Head of caudate nucleus (tissue), 42 donors: ENCODE measurements at regions not wholly inside any gene's neighbourhood (a gene's known extent, or its start where the extent isn't known, plus 50 kb on each side); places are given as distances from the start of the nearest gene placed in this dataset.

Experiments used
- DNase-seq, 42 donors: peaks; one replicate each; pipeline versions ENCODE4 v3.0.0 to v3.0.0-alpha.2; 2020 to 2021; ENCODE audit warnings: mixed read lengths in 7 of 42
- intact Hi-C: fragments of 100-400 bp; cut with DNase I; formaldehyde crosslinking; loops from one replicate; pipeline ENCODE4 v1.15.0; 2022

DNA sequence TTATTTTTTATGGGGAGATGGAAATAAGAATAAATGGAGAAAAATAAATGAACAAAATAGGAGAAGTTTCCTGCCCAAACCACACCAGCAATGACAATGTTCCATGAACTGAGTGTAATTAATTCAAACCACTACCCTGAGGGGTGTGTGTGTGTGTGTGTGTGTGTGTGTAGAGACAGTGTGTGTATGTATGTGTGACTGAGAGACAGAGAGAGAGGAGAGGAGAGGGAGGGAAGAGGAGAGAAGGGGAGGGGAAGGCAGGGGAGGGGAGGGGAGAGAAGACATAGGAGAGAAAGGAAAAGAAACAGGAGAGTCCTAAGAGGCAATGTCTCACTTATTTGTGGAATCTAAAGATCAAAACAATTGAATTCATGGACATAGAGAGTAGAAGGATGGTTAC lies 65.0 kb upstream of the POU2AF1 start:
- no peak for DNase-seq
- intact Hi-C loops, result loop anchor here (2.0 to 10.0 kb wide), 2 partner anchors 163 to 989 kb away; no protein-coding TSS in a partner anchor

DNA sequence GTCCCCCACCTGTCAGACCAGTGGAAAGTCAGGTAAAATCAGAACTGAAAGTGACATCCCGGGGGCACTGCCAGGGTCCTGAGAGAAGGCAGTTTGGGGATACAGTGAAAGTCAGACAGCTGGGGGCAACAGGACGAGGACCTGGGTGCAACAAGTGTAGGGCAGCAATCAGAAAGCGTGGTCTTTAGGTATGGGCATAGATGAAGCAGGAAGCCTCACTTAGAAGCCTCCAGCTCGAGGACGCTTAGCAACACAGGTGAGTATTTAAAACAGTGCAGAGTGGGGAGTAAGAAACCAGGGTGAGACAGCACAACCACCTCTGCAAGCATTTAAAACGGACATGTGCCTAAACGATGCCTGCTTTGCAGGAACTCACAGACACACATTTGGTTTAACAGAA lies 64.6 kb upstream of the POU2AF1 start:
- intact Hi-C loops, result loop anchor here (2.0 to 10.0 kb wide), 2 partner anchors 163 to 989 kb away; no protein-coding TSS in a partner anchor
- no peak for DNase-seq

DNA sequence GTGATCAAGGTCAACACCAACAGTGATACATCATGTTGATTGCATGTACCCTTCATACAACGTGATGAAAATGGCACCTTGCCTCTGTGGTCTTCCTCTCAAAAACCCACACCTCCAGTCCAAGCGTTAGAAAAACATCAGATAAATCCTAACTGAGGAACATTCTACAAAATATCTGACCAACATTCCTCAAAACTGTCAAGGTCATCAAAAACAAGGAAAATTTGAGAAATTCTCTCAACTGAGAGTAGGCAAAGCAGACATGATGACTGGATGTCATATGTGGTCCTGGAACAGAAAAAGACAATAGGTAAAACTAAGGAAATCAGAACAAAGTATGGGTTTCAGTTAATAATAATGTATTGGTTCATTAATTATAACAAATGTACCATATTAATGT lies 64.0 kb upstream of the POU2AF1 start:
- intact Hi-C loops, result loop anchor here (10.0 kb wide), 1 partner anchor 988 kb away; no protein-coding TSS in a partner anchor
- DNase-seq, result no peak

DNA sequence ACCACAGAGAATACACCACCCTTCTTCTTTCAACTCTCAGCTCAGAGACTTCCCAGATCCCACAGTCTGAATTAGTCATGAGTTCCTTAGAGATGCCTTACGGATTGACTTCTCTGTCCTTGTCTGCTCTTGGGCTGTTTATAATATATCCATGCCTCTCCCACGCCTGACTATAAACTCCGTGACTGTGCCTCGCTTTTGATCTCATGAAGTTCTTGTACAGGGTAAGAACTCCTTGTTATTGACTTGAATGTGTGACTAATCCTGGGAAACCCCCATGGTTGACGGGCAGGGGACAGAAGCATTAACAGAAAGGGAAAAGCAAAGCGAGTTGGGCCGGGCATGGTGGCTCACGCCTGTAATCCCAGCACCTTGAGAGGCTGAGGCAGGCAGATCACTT lies 62.4 kb upstream of the POU2AF1 start:
- no peak for DNase-seq
- intact Hi-C loops, result loop anchor here (10.0 kb wide), 1 partner anchor 987 kb away; no protein-coding TSS in a partner anchor

- intact Hi-C loops, result loop anchor here (10.0 kb wide), 1 partner anchor 986 kb away; no protein-coding TSS in a partner anchor
These were observed 61.5 kb upstream of the POU2AF1 start for GRCh38 chr11:111440416-111441205.

DNA sequence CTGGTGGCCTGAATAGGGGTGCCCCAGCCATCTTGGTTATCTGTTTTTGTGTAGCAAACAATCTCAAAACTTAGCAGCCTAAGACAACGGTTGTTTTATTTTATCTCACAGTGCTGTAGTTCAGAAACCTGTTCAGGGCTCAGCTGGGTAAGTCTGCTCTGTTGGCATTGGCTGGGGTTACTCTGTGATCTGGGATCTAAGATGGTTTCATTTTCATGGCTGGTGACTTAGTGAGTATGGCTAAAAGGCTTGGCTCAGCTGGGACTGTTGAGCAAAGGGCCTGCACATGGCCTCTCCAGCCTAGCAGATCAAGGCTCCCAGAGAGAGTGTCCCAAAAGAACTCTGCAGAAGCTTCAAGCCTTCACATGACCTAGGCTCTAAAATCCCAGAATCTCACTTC lies 60.8 kb upstream of the POU2AF1 start:
- no peak for DNase-seq
- intact Hi-C loops, result loop anchor here (10.0 kb wide), 1 partner anchor 985 kb away; no protein-coding TSS in a partner anchor

More at GRCh38 chr11:111440416-111441205, 61.5 kb upstream of the POU2AF1 start:
- DNase-seq, result no peak

DNA sequence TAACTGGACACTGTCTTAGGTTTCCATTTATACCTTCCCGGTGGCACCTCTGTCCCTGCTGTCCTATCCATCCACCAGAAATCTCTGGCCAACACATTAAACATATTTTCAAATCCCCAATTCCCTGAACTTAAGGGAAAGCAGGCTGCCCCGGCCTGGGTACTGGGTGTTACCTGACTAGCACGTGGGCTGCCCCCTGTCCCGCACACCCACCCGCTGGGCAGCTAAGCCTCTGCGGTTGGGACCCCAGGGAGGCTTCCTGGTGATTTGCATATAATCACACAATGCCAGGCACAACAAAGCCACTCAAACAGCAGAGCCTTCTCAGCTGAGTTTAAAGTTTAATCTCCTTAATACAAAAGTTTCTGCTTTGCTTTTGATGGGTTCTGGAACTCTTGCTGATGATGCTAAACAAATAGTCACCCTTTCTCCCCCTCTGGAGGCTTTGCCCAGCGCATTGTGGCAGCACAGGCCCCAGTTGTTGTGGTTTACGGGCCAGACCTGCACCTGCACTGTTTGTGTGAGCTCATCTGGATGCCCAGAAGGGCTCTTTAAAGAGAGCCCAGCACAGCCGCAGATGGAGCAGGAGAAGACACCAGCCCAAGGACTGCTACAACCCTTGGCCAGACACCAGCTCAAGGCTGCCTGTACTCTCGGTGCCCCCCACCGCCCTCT lies 59.9 kb upstream of the POU2AF1 start:
- DNase-seq, result no peak
- intact Hi-C loops, result no loop called here

DNA sequence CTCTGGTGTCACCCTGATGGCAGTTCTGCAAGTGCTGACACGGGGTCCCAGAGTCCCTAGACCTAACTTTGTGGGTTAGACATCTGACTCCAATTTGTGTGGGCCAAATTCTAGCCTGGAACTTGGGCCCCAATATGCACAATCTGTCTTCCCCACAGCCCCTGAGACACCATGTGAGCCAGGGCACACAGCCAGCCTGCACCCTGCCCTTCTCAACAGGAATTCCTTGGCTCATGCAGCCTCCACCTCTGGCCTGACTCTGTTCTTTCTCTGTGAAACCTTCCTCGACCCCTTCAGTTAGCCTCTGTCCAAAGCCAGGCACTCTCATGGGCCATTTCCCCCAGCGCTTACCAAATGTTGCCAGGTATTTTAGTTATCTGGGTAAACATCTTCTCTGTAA lies 59.1 kb upstream of the POU2AF1 start:
- intact Hi-C loops, result no loop called here
- no peak for DNase-seq

DNA sequence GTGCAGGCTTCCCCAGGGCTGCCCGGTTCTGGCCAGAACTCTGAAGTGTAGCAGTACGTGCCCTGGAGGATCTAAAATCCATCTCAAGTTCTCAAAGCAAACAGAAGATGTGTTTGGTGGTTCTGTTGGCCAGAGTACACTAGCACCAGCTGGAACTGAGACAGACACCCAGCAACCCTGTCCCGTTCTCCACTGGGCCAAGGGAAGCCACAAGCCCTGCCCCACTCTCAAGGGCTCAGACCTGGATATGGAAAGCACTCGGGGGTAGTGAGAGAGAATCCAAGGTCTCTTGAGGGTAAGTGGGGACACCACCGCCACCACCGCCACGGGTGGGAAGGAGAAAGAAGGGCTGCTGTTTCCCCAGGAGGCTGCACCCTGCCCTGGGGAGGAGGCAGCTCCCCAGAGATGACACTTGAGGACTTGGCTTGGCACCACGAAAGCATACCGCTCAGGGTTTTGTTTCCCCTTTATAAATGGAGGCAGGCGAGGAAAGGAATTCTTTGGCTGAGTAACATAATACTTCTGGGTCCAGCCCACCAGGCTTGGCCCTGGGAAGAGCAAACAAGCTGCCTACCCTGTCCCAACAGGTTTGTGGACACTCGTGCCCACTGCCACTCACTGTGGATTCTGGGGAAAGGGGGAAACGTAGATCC lies 56.1 kb upstream of the POU2AF1 start:
- no peak for DNase-seq
- intact Hi-C loops, result no loop called here

- intact Hi-C loops, result no loop called here
- DNase-seq, result peak in 13 of 42 donors; percentile 23 to 72 (median 42)
These were observed 50.0 kb upstream of the POU2AF1 start for GRCh38 chr11:111429066-111429506.
